Fibroblast of pulmonary artery (primary cell): ENCODE measurements at regions not wholly inside any gene's neighbourhood (a gene's known extent, or its start where the extent isn't known, plus 50 kb on each side); places are given as distances from the start of the nearest gene placed in this dataset.

Source experiments
- DNase-seq: peaks from one replicate; pipeline ENCODE4 v3.0.0-alpha.2; 2010; ENCODE audit warnings: low read depth
- H3K4me3 ChIP-seq: replicated peaks from 2 replicates; pipeline ENCODE4 v1.5.1; 2011; ENCODE audit warnings: low read depth, mild to moderate bottlenecking, control low read depth, low read length, moderate library complexity
- TF ChIP-seq, protein P1 (sequence below): IDR thresholded peaks from 2 replicates; pipeline ENCODE4 v1.5.1; 2011; ENCODE audit warnings: mild to moderate bottlenecking, control low read depth, low read length, inconsistent platforms; ENCODE audit errors: missing control alignments

DNA sequence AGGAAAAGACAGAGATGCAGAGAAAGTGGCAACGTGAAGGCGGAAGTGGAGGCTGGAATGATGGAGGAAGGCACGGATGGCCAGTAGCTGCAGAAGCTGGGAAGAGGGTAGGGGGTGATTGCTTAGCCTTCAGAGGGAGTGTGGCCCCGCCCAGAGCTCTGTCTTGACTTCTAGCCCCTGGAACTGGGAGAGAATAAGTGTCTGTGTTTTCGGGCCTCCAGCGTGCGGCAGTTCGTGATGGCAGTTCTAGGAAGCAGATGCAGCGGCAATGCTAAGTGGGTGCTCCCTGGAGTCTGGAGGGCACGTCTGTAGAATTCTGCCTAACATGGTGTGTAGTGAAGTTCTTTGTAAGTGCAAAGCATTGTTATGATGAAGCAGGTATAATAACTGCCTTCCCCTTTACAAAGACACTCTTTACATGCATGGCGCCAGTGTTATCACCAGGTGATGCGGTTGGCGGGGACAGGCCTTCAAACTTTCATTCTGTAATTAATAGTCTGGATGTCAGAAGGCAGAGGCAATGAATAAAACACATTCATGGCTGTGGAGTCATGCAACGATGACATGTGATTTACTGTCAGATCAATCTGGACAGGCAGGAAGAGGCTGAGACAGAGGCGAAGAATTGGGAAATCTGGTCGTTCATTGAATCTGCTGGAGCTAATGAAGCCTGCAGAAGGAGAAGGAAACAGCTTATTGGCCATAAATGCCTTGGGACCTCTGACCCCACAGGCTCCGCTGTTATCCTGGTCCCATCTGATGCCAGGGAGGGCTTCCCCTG, 228.6 kb downstream of the GLRX3 start:
- TF ChIP-seq, protein P1, sequence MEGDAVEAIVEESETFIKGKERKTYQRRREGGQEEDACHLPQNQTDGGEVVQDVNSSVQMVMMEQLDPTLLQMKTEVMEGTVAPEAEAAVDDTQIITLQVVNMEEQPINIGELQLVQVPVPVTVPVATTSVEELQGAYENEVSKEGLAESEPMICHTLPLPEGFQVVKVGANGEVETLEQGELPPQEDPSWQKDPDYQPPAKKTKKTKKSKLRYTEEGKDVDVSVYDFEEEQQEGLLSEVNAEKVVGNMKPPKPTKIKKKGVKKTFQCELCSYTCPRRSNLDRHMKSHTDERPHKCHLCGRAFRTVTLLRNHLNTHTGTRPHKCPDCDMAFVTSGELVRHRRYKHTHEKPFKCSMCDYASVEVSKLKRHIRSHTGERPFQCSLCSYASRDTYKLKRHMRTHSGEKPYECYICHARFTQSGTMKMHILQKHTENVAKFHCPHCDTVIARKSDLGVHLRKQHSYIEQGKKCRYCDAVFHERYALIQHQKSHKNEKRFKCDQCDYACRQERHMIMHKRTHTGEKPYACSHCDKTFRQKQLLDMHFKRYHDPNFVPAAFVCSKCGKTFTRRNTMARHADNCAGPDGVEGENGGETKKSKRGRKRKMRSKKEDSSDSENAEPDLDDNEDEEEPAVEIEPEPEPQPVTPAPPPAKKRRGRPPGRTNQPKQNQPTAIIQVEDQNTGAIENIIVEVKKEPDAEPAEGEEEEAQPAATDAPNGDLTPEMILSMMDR, result no peak
- no peak for DNase-seq
- H3K4me3 ChIP-seq, result no peak overlapping the region

DNA sequence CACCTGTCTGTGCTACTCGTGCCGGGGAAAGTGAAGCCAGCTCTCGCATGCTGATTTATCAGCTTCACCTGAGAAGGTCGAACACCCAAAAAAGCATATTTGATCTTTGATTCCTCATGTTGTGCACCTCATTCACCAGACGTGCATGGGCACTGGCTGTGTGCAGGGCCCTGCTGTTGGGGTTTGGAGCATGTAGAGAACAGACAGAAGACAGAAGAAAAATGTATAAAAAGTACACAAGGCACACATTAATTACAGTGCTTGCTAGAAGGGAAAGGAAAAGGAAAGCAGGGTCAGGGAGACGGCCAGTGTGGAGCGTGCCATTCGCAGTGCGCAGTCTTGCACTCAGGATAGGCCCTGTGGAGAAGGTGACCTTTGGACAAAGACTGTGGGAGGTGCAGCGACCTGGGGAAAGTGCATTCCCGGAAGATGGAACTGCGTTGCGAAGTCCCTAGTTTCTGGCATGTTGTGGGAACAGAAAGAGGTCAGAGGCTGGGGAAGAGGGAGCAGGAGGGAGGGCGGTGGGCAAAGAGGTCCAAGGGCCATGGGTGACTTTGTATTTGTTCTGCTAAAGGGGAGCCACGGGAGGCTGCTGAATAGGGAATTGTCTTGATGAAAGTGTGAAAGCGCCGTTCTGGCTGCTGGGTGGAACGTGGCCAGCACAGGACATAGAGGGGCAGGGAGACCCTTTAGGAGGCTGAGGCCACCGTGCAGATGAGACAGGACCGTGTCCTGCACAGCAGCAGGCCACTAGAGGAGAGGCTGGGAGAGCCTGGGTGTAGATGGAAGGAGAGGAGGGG, 232.8 kb downstream of the GLRX3 start:
- TF ChIP-seq, protein P1, result no peak
- no peak overlapping the region for H3K4me3 ChIP-seq
- DNase-seq, result no peak

DNA sequence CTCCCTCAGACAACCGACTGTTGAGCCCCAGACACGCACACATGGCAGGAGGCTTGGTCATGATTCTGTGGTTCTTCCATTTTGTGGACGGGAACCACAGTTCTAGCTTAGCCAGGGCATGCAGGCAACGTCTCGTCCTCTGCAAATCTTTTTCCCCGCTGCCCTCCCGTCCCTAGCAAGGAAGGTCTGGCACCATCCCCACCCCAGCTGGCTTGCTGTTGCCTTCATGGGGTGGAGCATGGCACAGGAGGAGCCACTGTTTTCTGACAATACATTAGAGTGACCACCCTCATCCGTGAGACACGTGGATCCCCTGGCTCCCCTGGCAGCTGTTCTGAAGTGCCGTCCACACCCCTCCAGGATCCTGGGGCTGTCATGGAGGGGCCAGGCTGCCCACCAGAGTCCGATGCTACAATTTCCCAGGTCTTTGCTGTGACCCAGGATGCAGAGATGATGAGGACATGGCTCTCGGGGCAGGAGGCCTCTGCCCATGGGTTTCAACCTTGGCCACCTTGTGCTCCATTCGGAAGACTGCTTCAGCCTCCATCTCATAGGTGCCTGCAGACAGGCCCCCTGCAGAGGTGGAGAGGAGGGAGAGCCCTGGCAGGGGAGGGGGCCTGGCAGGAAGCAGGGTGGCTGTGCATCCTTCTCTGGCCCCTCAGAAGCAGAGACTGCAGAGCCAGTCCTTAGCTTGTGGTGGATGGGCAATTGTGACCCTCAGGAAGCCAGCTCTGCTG, 233.6 kb downstream of the GLRX3 start:
- H3K4me3 ChIP-seq, result no peak overlapping the region
- no peak for DNase-seq
- TF ChIP-seq, protein P1, result no peak

DNA sequence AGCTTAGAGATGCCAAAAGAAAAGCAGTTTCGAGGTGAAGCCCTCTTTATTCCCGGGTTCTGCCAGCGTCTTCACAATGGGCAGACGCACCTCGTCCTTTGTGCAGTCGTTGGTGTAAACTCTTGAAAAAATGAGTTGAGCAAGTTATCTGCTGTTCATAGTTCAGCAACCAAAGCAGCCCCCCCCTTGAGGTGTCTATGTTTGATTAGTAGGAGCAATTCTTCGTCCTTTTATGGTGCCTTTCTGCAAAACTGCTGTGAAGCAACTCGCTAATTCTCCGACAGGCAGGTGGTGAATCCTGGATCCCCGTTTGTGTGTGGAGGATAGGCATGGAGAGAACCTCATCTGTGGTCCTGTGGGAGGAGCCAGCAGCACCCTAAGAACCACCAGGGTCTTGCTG, 234.5 kb downstream of the GLRX3 start:
- no peak for DNase-seq
- TF ChIP-seq, protein P1, result no peak

DNA sequence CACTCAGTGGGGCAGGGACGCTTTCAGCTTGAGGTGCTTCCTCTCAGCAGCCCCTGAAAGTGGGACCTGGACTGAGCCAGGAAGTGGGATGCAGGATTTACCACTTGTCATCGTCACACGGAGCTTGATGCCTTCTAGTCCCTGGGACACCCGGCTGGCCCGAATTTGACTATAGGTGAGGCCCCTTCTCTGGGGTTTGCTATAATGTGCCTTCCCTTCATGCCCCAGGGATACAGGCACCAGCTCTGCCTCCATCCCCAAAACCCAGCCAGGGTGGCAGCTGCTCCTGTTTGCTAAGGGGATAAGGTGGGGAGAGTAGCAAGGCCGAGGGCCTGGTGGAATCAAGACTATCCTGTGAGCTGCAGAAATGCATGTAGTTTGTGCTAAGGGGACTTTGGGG, 235.0 kb downstream of the GLRX3 start:
- no peak for DNase-seq
- H3K4me3 ChIP-seq, result no peak overlapping the region
- TF ChIP-seq, protein P1, result no peak

More for the DNA sequence above, 234.5 kb downstream of the GLRX3 start:
- no peak overlapping the region for H3K4me3 ChIP-seq

DNA sequence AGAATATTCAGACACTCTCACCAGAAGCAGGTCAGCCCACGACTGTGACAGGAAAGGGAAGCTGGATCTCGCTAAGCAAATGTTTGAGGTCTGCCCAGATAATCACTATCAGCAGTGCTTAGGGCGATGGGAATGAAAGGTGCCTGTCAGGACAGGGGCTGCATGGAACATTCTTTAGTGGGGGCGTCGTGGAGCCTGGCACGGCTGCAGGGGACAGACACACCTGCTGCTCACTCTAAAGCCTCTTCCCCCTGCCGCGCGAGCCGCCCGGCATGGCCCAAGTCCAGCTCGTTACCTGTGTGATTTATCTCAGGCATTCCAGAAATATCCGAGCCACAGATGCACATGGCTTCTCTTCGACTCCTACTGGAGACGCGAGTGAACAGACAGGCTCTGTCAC, 235.5 kb downstream of the GLRX3 start:
- TF ChIP-seq, protein P1, result no peak
- H3K4me3 ChIP-seq, result no peak overlapping the region
- DNase-seq, result no peak
